ENCODE measurements at regions not wholly inside any gene's neighbourhood (a gene's known extent, or its start where the extent isn't known, plus 50 kb on each side); places are given as distances from the start of the nearest gene placed in this dataset.

DNA sequence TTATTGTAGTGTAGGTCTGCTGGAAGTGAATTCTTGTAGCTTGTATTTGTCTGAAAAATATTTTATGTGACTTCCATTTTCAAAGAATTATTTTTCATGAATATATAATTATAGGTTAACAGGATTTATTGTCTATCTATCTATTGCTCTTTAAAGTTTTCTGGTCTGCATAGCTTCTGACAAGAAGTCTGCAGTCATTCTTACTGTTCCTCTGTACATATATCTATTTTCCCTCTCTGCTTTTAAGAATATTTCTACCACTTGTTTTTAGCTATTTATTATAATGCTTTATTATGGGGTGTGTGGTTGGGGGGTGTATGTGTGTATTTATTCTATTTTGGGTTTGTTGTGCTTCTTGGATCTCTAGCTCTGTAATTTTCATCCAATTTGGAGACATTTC is 77.4 kb downstream of the ETS2 start:
- TF ChIP-seq CTCF (IDR thresholded peaks at IDR 0.05) = no peak
- no peak for TF ChIP-seq POLR2A (IDR thresholded peaks at IDR 0.05)

Measured in body of pancreas (tissue), 4 donors.